HEK293 (cell line): ENCODE measurements at regions not wholly inside any gene's neighbourhood (a gene's known extent, or its start where the extent isn't known, plus 50 kb on each side); places are given as distances from the start of the nearest gene placed in this dataset.

Experiments used
- CTCF ChIA-PET: fragments of 350-600 bp; formaldehyde crosslinking; extraction: SDS; loops from one replicate; lab custom pipeline; 2021; ENCODE audit warnings: antibody characterized with exemption; lab: Yijun Ruan, JAX
- POLR2A ChIA-PET: fragments of 300-600 bp; formaldehyde crosslinking; extraction: SDS; loops from one replicate; lab custom pipeline; 2020; ENCODE audit warnings: antibody characterized with exemption, inconsistent platforms; lab: Yijun Ruan, JAX
- H3K27ac ChIP-seq: fragments of 200-500 bp; sonication (Bioruptor generic); 2 replicates; pipeline ENCODE4 v1.5.1; 2014; ENCODE audit warnings: low read depth, low read length, control low read depth, inconsistent platforms; ENCODE audit errors: extremely low read depth
- H3K36me3 ChIP-seq, 2 experiments: fragments of 200-500 bp in 1 of 2; sonication (Bioruptor generic) in 1 of 2; 1 replicate in 1 of 2; 2 replicates in 1 of 2; pipeline ENCODE4 v1.5.1; 2014 to 2017; ENCODE audit warnings: inconsistent platforms in 2 of 2, low read length in 2 of 2; ENCODE audit not compliant: control insufficient read depth in 2 of 2, insufficient read depth in 1 of 2
- H3K4me1 ChIP-seq: fragments of 200-500 bp; sonication (Bioruptor generic); 2 replicates; pipeline ENCODE4 v1.5.1; 2014; ENCODE audit warnings: mild to moderate bottlenecking, low read length, inconsistent platforms; ENCODE audit not compliant: control insufficient read depth, insufficient read depth
- H3K4me3 ChIP-seq: 2 replicates; pipeline ENCODE4 v1.5.1; 2011; ENCODE audit warnings: low read depth, mild to moderate bottlenecking, control low read depth, low read length, moderate library complexity
- H3K9me3 ChIP-seq: fragments of 200-500 bp; sonication (Bioruptor generic); 2 replicates; pipeline ENCODE4 v1.5.1; 2014; ENCODE audit warnings: low read depth, low read length, inconsistent platforms; ENCODE audit not compliant: control insufficient read depth, insufficient read depth
- FEZF1 ChIP-seq: fragments of 450-650 bp; formaldehyde crosslinking; IDR thresholded peaks from 2 replicates; pipeline ENCODE4 v1.5.1; 2016; ENCODE audit warnings: missing biosample characterization, missing genetic modification characterization
- GLIS1 ChIP-seq: fragments of 450-650 bp; formaldehyde crosslinking; IDR thresholded peaks from 2 replicates; pipeline ENCODE4 v1.5.1; 2016; ENCODE audit warnings: missing biosample characterization, missing genetic modification characterization
- KLF10 ChIP-seq: fragments of 450-650 bp; IDR thresholded peaks from 2 replicates; pipeline ENCODE4 v1.5.1; 2018; ENCODE audit warnings: missing biosample characterization, mild to moderate bottlenecking, missing genetic modification characterization
- KLF8 ChIP-seq: fragments of 450-650 bp; formaldehyde crosslinking; IDR thresholded peaks from 2 replicates; pipeline ENCODE4 v1.5.1; 2016; ENCODE audit warnings: missing biosample characterization, missing genetic modification characterization
- MZF1 ChIP-seq: fragments of 450-650 bp; formaldehyde crosslinking; IDR thresholded peaks from 2 replicates; pipeline ENCODE4 v1.5.1; 2017; ENCODE audit warnings: missing biosample characterization, missing genetic modification characterization, borderline replicate concordance
- OSR2 ChIP-seq: fragments of 450-650 bp; formaldehyde crosslinking; IDR thresholded peaks from 2 replicates; pipeline ENCODE4 v1.5.1; 2016; ENCODE audit warnings: missing biosample characterization, missing genetic modification characterization
- OVOL3 ChIP-seq: fragments of 450-650 bp; formaldehyde crosslinking; IDR thresholded peaks from 2 replicates; pipeline ENCODE4 v1.5.1; 2016; ENCODE audit warnings: missing biosample characterization, missing genetic modification characterization
- PRDM4 ChIP-seq: fragments of 450-650 bp; formaldehyde crosslinking; IDR thresholded peaks from 2 replicates; pipeline ENCODE4 v1.5.1; 2017; ENCODE audit warnings: missing biosample characterization, missing genetic modification characterization
- PRDM6 ChIP-seq: fragments of 450-650 bp; formaldehyde crosslinking; IDR thresholded peaks from 2 replicates; pipeline ENCODE4 v1.5.1; 2017; ENCODE audit warnings: missing biosample characterization, missing genetic modification characterization
- SP7 ChIP-seq: fragments of 450-650 bp; formaldehyde crosslinking; IDR thresholded peaks from 2 replicates; pipeline ENCODE4 v1.5.1; 2016; ENCODE audit warnings: missing biosample characterization, missing genetic modification characterization
- WT1 ChIP-seq: fragments of 450-650 bp; formaldehyde crosslinking; IDR thresholded peaks from 2 replicates; pipeline ENCODE4 v1.5.1; 2016; ENCODE audit warnings: missing biosample characterization, missing genetic modification characterization
- ZBTB17 ChIP-seq: fragments of 450-650 bp; formaldehyde crosslinking; IDR thresholded peaks from 2 replicates; pipeline ENCODE4 v1.5.1; 2016; ENCODE audit warnings: missing biosample characterization, missing genetic modification characterization
- ZBTB20 ChIP-seq: fragments of 450-650 bp; formaldehyde crosslinking; IDR thresholded peaks from 2 replicates; pipeline ENCODE4 v1.5.1; 2016; ENCODE audit warnings: missing biosample characterization, missing genetic modification characterization
- ZBTB48 ChIP-seq: fragments of 450-650 bp; formaldehyde crosslinking; IDR thresholded peaks from 2 replicates; pipeline ENCODE4 v1.5.1; 2016; ENCODE audit warnings: missing biosample characterization, missing genetic modification characterization
- ZBTB6 ChIP-seq: fragments of 450-650 bp; formaldehyde crosslinking; IDR thresholded peaks from 2 replicates; pipeline ENCODE4 v1.5.1; 2017; ENCODE audit warnings: missing biosample characterization, missing genetic modification characterization
- ZEB2 ChIP-seq: fragments of 450-650 bp; formaldehyde crosslinking; IDR thresholded peaks from 2 replicates; pipeline ENCODE4 v1.5.1; 2016; ENCODE audit warnings: missing biosample characterization, missing genetic modification characterization
- ZNF10 ChIP-seq: fragments of 450-650 bp; formaldehyde crosslinking; IDR thresholded peaks from 2 replicates; pipeline ENCODE4 v1.5.1; 2017; ENCODE audit warnings: missing biosample characterization, missing genetic modification characterization
- ZNF169 ChIP-seq: fragments of 450-650 bp; formaldehyde crosslinking; IDR thresholded peaks from 2 replicates; pipeline ENCODE4 v1.5.1; 2016; ENCODE audit warnings: missing biosample characterization, missing genetic modification characterization
- ZNF26 ChIP-seq: fragments of 450-650 bp; formaldehyde crosslinking; IDR thresholded peaks from 2 replicates; pipeline ENCODE4 v1.5.1; 2016; ENCODE audit warnings: missing biosample characterization, missing genetic modification characterization
- ZNF335 ChIP-seq: fragments of 450-650 bp; formaldehyde crosslinking; conservative IDR thresholded peaks from 2 replicates; pipeline ENCODE4 v1.5.1; 2016; ENCODE audit warnings: missing biosample characterization, missing genetic modification characterization
- ZNF362 ChIP-seq: fragments of 450-650 bp; formaldehyde crosslinking; IDR thresholded peaks from 2 replicates; pipeline ENCODE4 v1.5.1; 2016; ENCODE audit warnings: missing biosample characterization, missing genetic modification characterization
- ZNF510 ChIP-seq: fragments of 450-650 bp; formaldehyde crosslinking; IDR thresholded peaks from 2 replicates; pipeline ENCODE4 v1.5.1; 2018; ENCODE audit warnings: mild to moderate bottlenecking, missing genetic modification characterization, missing biosample characterization; ENCODE audit not compliant: insufficient replicate concordance
- ZNF530 ChIP-seq: fragments of 450-650 bp; formaldehyde crosslinking; IDR thresholded peaks from 2 replicates; pipeline ENCODE4 v1.5.1; 2016; ENCODE audit warnings: low read depth, missing biosample characterization, missing genetic modification characterization
- ZNF596 ChIP-seq: fragments of 450-650 bp; IDR thresholded peaks from 2 replicates; pipeline ENCODE4 v1.5.0; 2018; ENCODE audit warnings: missing biosample characterization, mild to moderate bottlenecking, missing genetic modification characterization, moderate library complexity
- ZNF623 ChIP-seq: fragments of 450-650 bp; formaldehyde crosslinking; IDR thresholded peaks from 2 replicates; pipeline ENCODE4 v1.5.1; 2016; ENCODE audit warnings: missing biosample characterization, missing genetic modification characterization
- ZNF670 ChIP-seq: fragments of 450-650 bp; formaldehyde crosslinking; IDR thresholded peaks from 2 replicates; pipeline ENCODE4 v1.5.1; 2016; ENCODE audit warnings: missing biosample characterization, missing genetic modification characterization, low read depth
- ZNF843 ChIP-seq: fragments of 450-650 bp; formaldehyde crosslinking; IDR thresholded peaks from 2 replicates; pipeline ENCODE4 v1.5.1; 2016; ENCODE audit warnings: missing biosample characterization, missing genetic modification characterization
- ZSCAN30 ChIP-seq: fragments of 450-650 bp; IDR thresholded peaks from 2 replicates; pipeline ENCODE4 v1.5.1; 2018; ENCODE audit warnings: missing biosample characterization, mild to moderate bottlenecking, missing genetic modification characterization, moderate library complexity
- ZXDB ChIP-seq: fragments of 450-650 bp; formaldehyde crosslinking; IDR thresholded peaks from 2 replicates; pipeline ENCODE4 v1.5.1; 2016; ENCODE audit warnings: missing biosample characterization, missing genetic modification characterization

GRCh38 chr12:46124132-46124847 lies 133.9 kb upstream of the SCAF11 start:
- ChIA-PET CTCF (interaction anchor here (0.5 to 2.7 kb wide), 53 partner anchors 9 to 1378 kb away, joined by 3 to 19 read pairs (median 4); no protein-coding TSS in a partner anchor), POLR2A (interaction anchor here (0.6 to 2.4 kb wide), 6 partner anchors 10 to 860 kb away, joined by 3 to 8 read pairs (median 4); partner anchors contain the start of gene SLC38A1)
- Histone ChIP-seq H3K9me3 (no peaks in the 10 kb centered on the region), H3K4me1 (peaks cover 11% of the 10 kb centered on the region), H3K4me3 (no peak overlapping the region), H3K27ac (peak overlapping the region; percentile 71)
- no peak for TF ChIP-seq ZNF169 (tag by site-specific recombination)
- no peak for TF ChIP-seq ZNF623 (tag by site-specific recombination)
- no peak for TF ChIP-seq ZNF670
- no peak for TF ChIP-seq ZNF10 (tag by site-specific recombination)
- TF ChIP-seq PRDM6 = peak; percentile 94
- TF ChIP-seq ZNF362 (tag by site-specific recombination) = no peak
- peak; percentile 33 for TF ChIP-seq ZNF510 (tag by site-specific recombination)
- TF ChIP-seq KLF10 (tag by site-specific recombination) = no peak
- peak; percentile 13; the same call in 1 of the 2 replicates for TF ChIP-seq ZBTB17 (tag by site-specific recombination)
- TF ChIP-seq ZNF596 (tag by site-specific recombination) = peak; percentile 82
- TF ChIP-seq ZSCAN30 (tag by site-specific recombination) = peak; percentile 26; the same call in 1 of the 2 replicates
- TF ChIP-seq WT1 (tag by site-specific recombination) = peak; percentile 95
- TF ChIP-seq ZEB2 (tag by site-specific recombination) = no peak
- TF ChIP-seq KLF8 (tag by site-specific recombination) = peak; percentile 55; the same call in 1 of the 2 replicates
- peak; percentile 73 for TF ChIP-seq FEZF1 (tag by site-specific recombination)
- TF ChIP-seq ZBTB48 = no peak
- TF ChIP-seq ZBTB6 (tag by site-specific recombination) = peak; percentile 26; the same call in 1 of the 2 replicates
- TF ChIP-seq OVOL3 = peak; percentile 43; the same call in 1 of the 2 replicates
- TF ChIP-seq ZNF843 (tag by site-specific recombination) = peak; percentile 85
- 0 out of 2 replicates have a peak, but pooled peaks have one; percentile 40 for TF ChIP-seq GLIS1 (tag by site-specific recombination)
- peak; percentile 66; the same call in 1 of the 2 replicates for TF ChIP-seq PRDM4 (tag by site-specific recombination)
- peak; percentile 80 for TF ChIP-seq ZXDB
- no peak for TF ChIP-seq ZNF530 (tag by site-specific recombination)
- peak; percentile 78; the same call in 1 of the 2 replicates for TF ChIP-seq SP7 (tag by site-specific recombination)
- peak; percentile 82 for TF ChIP-seq OSR2
- no peak for TF ChIP-seq ZNF26
- peak; percentile 64; the same call in 1 of the 2 replicates for TF ChIP-seq MZF1 (tag by site-specific recombination)
- 0 out of 2 replicates have a peak, but pooled peaks have one; percentile 24 for TF ChIP-seq ZNF335 (tag by site-specific recombination)
- TF ChIP-seq ZBTB20 (tag by site-specific recombination) = peak; percentile 54
- TF ChIP-seq, all 188 proteins: peak for 19
- H3K36me3 ChIP-seq = no peaks in the 10 kb centered on the region
